ENCODE measurements at regions not wholly inside any gene's neighbourhood (a gene's known extent, or its start where the extent isn't known, plus 50 kb on each side); places are given as distances from the start of the nearest gene placed in this dataset.
"Not testable (repeated sequence)": the region's sequence is repeated elsewhere in the genome, so short reads cannot be mapped to it uniquely, and the experiment has no call there.

- H3K27ac ChIP-seq, result not testable (repeated sequence)
Measured at GRCh38 chr9:42325142-42325541, 141.7 kb downstream of the SPATA31A6 start.

GRCh38 chr9:42325561-42325960, 142.1 kb downstream of the SPATA31A6 start:
- H3K27ac ChIP-seq, result not testable (repeated sequence)

- H3K27ac ChIP-seq, result not testable (repeated sequence)
Measured at GRCh38 chr9:42326482-42326881, 143.0 kb downstream of the SPATA31A6 start.

GRCh38 chr9:42335342-42335741, 151.9 kb downstream of the SPATA31A6 start:
- not testable (repeated sequence) for H3K27ac ChIP-seq

- not testable (repeated sequence) for H3K27ac ChIP-seq
Measured at GRCh38 chr9:42335984-42336657, 152.7 kb downstream of the SPATA31A6 start.

GRCh38 chr9:42338275-42338674, 154.8 kb downstream of the SPATA31A6 start:
- not testable (repeated sequence) for H3K27ac ChIP-seq

GRCh38 chr9:42339671-42340434, 156.4 kb downstream of the SPATA31A6 start:
- not testable (repeated sequence) for H3K27ac ChIP-seq

GRCh38 chr9:42340435-42340723, 156.9 kb downstream of the SPATA31A6 start:
- H3K27ac ChIP-seq, result not testable (repeated sequence)

GRCh38 chr9:42341860-42342259, 158.4 kb downstream of the SPATA31A6 start:
- H3K27ac ChIP-seq, result not testable (repeated sequence)

GRCh38 chr9:42342297-42342696, 158.8 kb downstream of the SPATA31A6 start:
- H3K27ac ChIP-seq, result not testable (repeated sequence)

GRCh38 chr9:42344508-42344907, 161.0 kb downstream of the SPATA31A6 start:
- not testable (repeated sequence) for H3K27ac ChIP-seq

- not testable (repeated sequence) for H3K27ac ChIP-seq
Measured at GRCh38 chr9:42346916-42347315, 163.5 kb downstream of the SPATA31A6 start.

- H3K27ac ChIP-seq, result not testable (repeated sequence)
Measured at GRCh38 chr9:42349181-42349580, 165.7 kb downstream of the SPATA31A6 start.

- H3K27ac ChIP-seq, result not testable (repeated sequence)
Measured at GRCh38 chr9:42350412-42350811, 167.0 kb downstream of the SPATA31A6 start.

- H3K27ac ChIP-seq, result not testable (repeated sequence)
Measured at GRCh38 chr9:42357604-42358373, 174.3 kb downstream of the SPATA31A6 start.

- H3K27ac ChIP-seq, result not testable (repeated sequence)
Measured at GRCh38 chr9:42358626-42359247, 175.3 kb downstream of the SPATA31A6 start.

GRCh38 chr9:42364410-42365243, 181.2 kb downstream of the SPATA31A6 start:
- not testable (repeated sequence) for H3K27ac ChIP-seq

GRCh38 chr9:42365244-42365945, 181.9 kb downstream of the SPATA31A6 start:
- not testable (repeated sequence) for H3K27ac ChIP-seq

- not testable (repeated sequence) for H3K27ac ChIP-seq
Measured at GRCh38 chr9:42368279-42368881, 184.9 kb downstream of the SPATA31A6 start.

- not testable (repeated sequence) for H3K27ac ChIP-seq
Measured at GRCh38 chr9:42370172-42370571, 186.7 kb downstream of the SPATA31A6 start.

All from 22Rv1 (cell line).